HL-60 (cell line): ENCODE measurements at regions not wholly inside any gene's neighbourhood (a gene's known extent, or its start where the extent isn't known, plus 50 kb on each side); places are given as distances from the start of the nearest gene placed in this dataset.

ENCODE experiments used
- CTCF ChIP-seq: IDR thresholded peaks from one replicate; pipeline ENCODE4 v1.5.1; 2011; ENCODE audit warnings: low read length, control low read depth, inconsistent platforms; ENCODE audit not compliant: insufficient read depth
- POLR2AphosphoS5 ChIP-seq: IDR thresholded peaks from 2 replicates; pipeline ENCODE4 v1.6.1; 2012; ENCODE audit warnings: low read depth
- REST ChIP-seq: IDR thresholded peaks from 2 replicates; pipeline ENCODE4 v1.6.1; 2012; ENCODE audit warnings: low read depth; ENCODE audit not compliant: insufficient replicate concordance
- SPI1 ChIP-seq: IDR thresholded peaks from 2 replicates; pipeline ENCODE4 v1.6.1; 2012; ENCODE audit warnings: low read depth, mild to moderate bottlenecking, borderline replicate concordance

GRCh38 chr3:188053710-188054380 is 100.1 kb upstream of the LPP start:
- TF ChIP-seq REST (no peak), CTCF (no peak), SPI1 (no peak), POLR2AphosphoS5 (no peak)
